IMR-90 (cell line): ENCODE measurements at regions not wholly inside any gene's neighbourhood (a gene's known extent, or its start where the extent isn't known, plus 50 kb on each side); places are given as distances from the start of the nearest gene placed in this dataset.

ENCODE experiments used
- ATAC-seq: fragments of 200-7000 bp; cut with Tn5 transposase; 2 replicates; pipeline ENCODE4 v1.9.1; 2020; ENCODE audit warnings: low read depth, mild to moderate bottlenecking, moderate library complexity
- BruUV-seq: library from RNA; stranded (reverse); fragments of 400-500 nt; replicated peaks from 2 replicates; lab custom pipeline; 2021; lab: Mats Ljungman, UMichigan
- CTCF ChIA-PET: fragments of 300-600 bp; formaldehyde crosslinking; extraction: SDS; loops from one replicate; lab custom pipeline; 2021; ENCODE audit warnings: antibody characterized with exemption; lab: Yijun Ruan, JAX
- POLR2A ChIA-PET: fragments of 300-600 bp; sonication (Branson Sonifier 250); formaldehyde crosslinking; loops from one replicate; lab custom pipeline; 2022; ENCODE audit warnings: antibody characterized with exemption; ENCODE audit not compliant: unreplicated experiment; lab: Charles Lee
- DNase-seq: peaks from one replicate; pipeline ENCODE4 v3.0.0; 2013
- H2AFZ ChIP-seq: replicated peaks from 2 replicates; pipeline ENCODE3; 2013; ENCODE audit warnings: low read length, mild to moderate bottlenecking; ENCODE audit not compliant: poor library complexity
- H2AK5ac ChIP-seq: 2 replicates; pipeline ENCODE4 v1.6.1; 2013; ENCODE audit warnings: low read depth, low read length, inconsistent platforms
- H2AK9ac ChIP-seq: replicated peaks from 2 replicates; pipeline ENCODE3; 2013; ENCODE audit warnings: mild to moderate bottlenecking, low read depth, low read length, moderate library complexity; ENCODE audit not compliant: poor library complexity
- H2BK120ac ChIP-seq: 2 replicates; pipeline ENCODE4 v1.6.1; 2013; ENCODE audit warnings: low read depth, low read length, inconsistent platforms
- H2BK15ac ChIP-seq: 3 replicates; pipeline ENCODE4 v1.6.1; 2013; ENCODE audit warnings: low read depth, low read length, inconsistent platforms
- H2BK20ac ChIP-seq: 2 replicates; pipeline ENCODE4 v1.6.1; 2013; ENCODE audit warnings: low read depth, mild to moderate bottlenecking, inconsistent platforms, low read length, moderate library complexity
- H2BK5ac ChIP-seq: 2 replicates; pipeline ENCODE4 v1.6.1; 2013; ENCODE audit warnings: mild to moderate bottlenecking, low read depth, low read length, inconsistent platforms; ENCODE audit not compliant: poor library complexity, severe bottlenecking
- H3K14ac ChIP-seq: replicated peaks from 2 replicates; pipeline ENCODE4 v1.6.1; 2013; ENCODE audit warnings: low read depth, low read length, inconsistent platforms
- H3K18ac ChIP-seq: 2 replicates; pipeline ENCODE4 v1.6.1; 2013; ENCODE audit warnings: low read depth, low read length, control low read depth
- H3K23ac ChIP-seq: 2 replicates; pipeline ENCODE4 v1.6.1; 2013; ENCODE audit warnings: low read depth, low read length, inconsistent platforms
- H3K27ac ChIP-seq: 2 replicates; pipeline ENCODE4 v1.5.1; 2013; ENCODE audit warnings: mild to moderate bottlenecking, control low read depth, low read length; ENCODE audit not compliant: insufficient read depth
- H3K27me3 ChIP-seq: 2 replicates; pipeline ENCODE4 v1.6.1; 2013; ENCODE audit warnings: low read length; ENCODE audit not compliant: control insufficient read depth, insufficient read depth
- H3K36me3 ChIP-seq: 2 replicates; pipeline ENCODE4 v1.6.1; 2013; ENCODE audit warnings: low read length, mixed read lengths; ENCODE audit not compliant: control insufficient read depth, insufficient read depth
- H3K4ac ChIP-seq: 2 replicates; pipeline ENCODE4 v1.6.1; 2013; ENCODE audit warnings: low read depth, low read length, inconsistent platforms
- H3K4me1 ChIP-seq: 2 replicates; pipeline ENCODE4 v1.6.1; 2013; ENCODE audit warnings: low read length, mixed read lengths; ENCODE audit not compliant: control insufficient read depth, insufficient read depth
- H3K4me2 ChIP-seq: 2 replicates; pipeline ENCODE4 v1.6.1; 2013; ENCODE audit warnings: low read depth, mild to moderate bottlenecking, control low read depth, low read length, moderate library complexity
- H3K4me3 ChIP-seq: 2 replicates; pipeline ENCODE4 v1.5.1; 2013; ENCODE audit warnings: low read depth, mild to moderate bottlenecking, control low read depth, low read length, moderate library complexity; ENCODE audit not compliant: insufficient read depth
- H3K56ac ChIP-seq: 2 replicates; pipeline ENCODE4 v1.6.1; 2013; ENCODE audit warnings: low read length, inconsistent platforms; ENCODE audit not compliant: insufficient read depth; ENCODE audit errors: extremely low read depth
- H3K79me1 ChIP-seq, 2 experiments: 2 replicates each; pipeline ENCODE4 v1.6.1; 2013; ENCODE audit warnings: low read length in 2 of 2, inconsistent platforms in 1 of 2, low read depth in 1 of 2
- H3K9ac ChIP-seq: 2 replicates; pipeline ENCODE4 v1.6.1; 2013; ENCODE audit warnings: low read depth, low read length, control low read depth
- H3K9me1 ChIP-seq: 2 replicates; pipeline ENCODE4 v1.6.1; 2013; ENCODE audit warnings: low read length, inconsistent platforms; ENCODE audit not compliant: insufficient read depth
- H3K9me3 ChIP-seq: 2 replicates; pipeline ENCODE4 v1.6.1; 2013; ENCODE audit warnings: low read length; ENCODE audit not compliant: control insufficient read depth, insufficient read depth
- H4K20me1 ChIP-seq: 2 replicates; pipeline ENCODE4 v1.6.1; 2013; ENCODE audit warnings: low read length, inconsistent platforms; ENCODE audit not compliant: insufficient read depth
- H4K5ac ChIP-seq: 2 replicates; pipeline ENCODE4 v1.6.1; 2013; ENCODE audit warnings: mild to moderate bottlenecking, low read depth, low read length, control low read depth
- H4K8ac ChIP-seq, 2 experiments: 2 replicates each; pipeline ENCODE4 v1.6.1; 2013; ENCODE audit warnings: low read depth in 2 of 2, low read length in 2 of 2, control low read depth in 1 of 2, inconsistent platforms in 1 of 2
- H4K91ac ChIP-seq: 2 replicates; pipeline ENCODE4 v1.6.1; 2013; ENCODE audit warnings: low read depth, low read length, inconsistent platforms; ENCODE audit not compliant: insufficient read depth
- BHLHE40 ChIP-seq: fragments of 150-350 bp; IDR thresholded peaks from 2 replicates; pipeline ENCODE4 v1.6.1; 2016; ENCODE audit warnings: mild to moderate bottlenecking, low read depth, low read length
- MAZ ChIP-seq: IDR thresholded peaks from 2 replicates; pipeline ENCODE4 v1.6.1; 2012; ENCODE audit warnings: low read depth, mild to moderate bottlenecking, low read length, improper control_type of control experiment, moderate library complexity, borderline replicate concordance
- NFE2L2 ChIP-seq: fragments of 150-350 bp; IDR thresholded peaks from 2 replicates; pipeline ENCODE4 v1.6.1; 2016; ENCODE audit warnings: low read depth, mild to moderate bottlenecking, low read length
- RCOR1 ChIP-seq: IDR thresholded peaks from 2 replicates; pipeline ENCODE4 v1.6.1; 2012; ENCODE audit warnings: mild to moderate bottlenecking, low read length, improper control_type of control experiment; ENCODE audit not compliant: insufficient replicate concordance
- SMC3 ChIP-seq: fragments of 150-350 bp; IDR thresholded peaks from 2 replicates; pipeline ENCODE4 v1.6.1; 2016; ENCODE audit warnings: low read depth, mild to moderate bottlenecking, antibody characterized with exemption, low read length, moderate library complexity
- WGBS, 2 experiments: methylation state at CpG; one replicate each; pipeline versions ENCODE4 v1.1.5 to v1.1.7; 2013; ENCODE audit warnings: missing lambda C conversion rate in 2 of 2; ENCODE audit not compliant: insufficient read length in 1 of 2; ENCODE audit errors: extremely low coverage in 2 of 2; 5-methylcytosine and 5-hydroxymethylcytosine counted together
- dilution Hi-C: fragments of 300-500 bp; cut with HindIII; formaldehyde crosslinking; loops from one replicate; pipeline ENCODE4 v1.14.3; 2018; ENCODE audit warnings: low sequenced_read_pairs; ENCODE audit not compliant: unreplicated experiment
- in situ Hi-C: fragments of 300-500 bp; cut with MboI; formaldehyde crosslinking; loops from 3 replicates; pipeline ENCODE4 v1.14.3; 2019; ENCODE audit warnings: low sequenced_read_pairs, inconsistent platforms, mixed read lengths
- intact Hi-C: fragments of 100-400 bp; cut with micrococcal nuclease; formaldehyde crosslinking; loops from 2 replicates; pipeline ENCODE4 v1.10.0; 2022
- TF ChIP-seq, protein P1 (sequence below): conservative IDR thresholded peaks from 2 replicates; pipeline ENCODE4 v1.5.1; 2012; ENCODE audit warnings: mild to moderate bottlenecking, low read depth, low read length, improper control_type of control experiment

DNA sequence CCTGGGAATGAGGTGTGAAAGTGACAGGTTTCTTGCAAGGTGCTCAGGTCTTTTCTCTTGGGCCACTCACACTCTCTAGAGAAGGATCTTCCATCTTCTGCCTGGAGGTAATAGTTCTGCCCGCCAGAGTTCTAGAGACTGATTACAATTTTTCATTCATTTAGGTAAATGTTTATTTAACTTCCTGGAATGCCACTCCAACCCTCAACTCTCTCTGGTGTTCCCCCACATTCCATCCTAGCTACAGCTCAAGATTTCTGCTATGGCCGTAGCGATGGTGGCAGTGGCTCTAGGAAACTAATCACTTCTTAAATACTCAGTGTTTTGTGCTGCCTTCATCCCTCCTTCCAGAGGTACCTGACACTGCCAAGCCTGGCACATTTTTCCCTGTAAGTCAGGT, 174.6 kb downstream of the WDR11 start:
- no peak for ATAC-seq
- no TSS peak for BruUV-seq

More for the DNA sequence above, 174.6 kb downstream of the WDR11 start:
- POLR2A ChIA-PET: no interaction called here
- H2AFZ ChIP-seq: no peak overlapping the region
- H3K9me3 ChIP-seq: peaks cover 11% of the 10 kb centered on the region
- no peak overlapping the region for H2AK5ac ChIP-seq
- CTCF ChIA-PET: no interaction called here
- H3K18ac ChIP-seq: no peak overlapping the region
- DNase-seq: no peak
- H2AK9ac ChIP-seq: no peak overlapping the region
- H3K9ac ChIP-seq: no peak overlapping the region
- intact Hi-C loops: no loop called here
- no peaks in the 10 kb centered on the region for H3K36me3 ChIP-seq
- dilution Hi-C loops: no loop called here
- H2BK20ac ChIP-seq: no peak overlapping the region
- no peak overlapping the region for H2BK15ac ChIP-seq
- H3K27me3 ChIP-seq: no peaks in the 10 kb centered on the region
- no peak overlapping the region for H4K5ac ChIP-seq
- H3K9me1 ChIP-seq: no peaks in the 10 kb centered on the region
- no peak overlapping the region for H3K14ac ChIP-seq
- 100% methylated on average over 1 of the region's 3 CpGs; no CpG with 5 or more reads in 1 of the 2 experiments for WGBS, 2 experiments
- no peak overlapping the region for H3K23ac ChIP-seq
- no peak overlapping the region for H4K91ac ChIP-seq
- H3K56ac ChIP-seq: no peak overlapping the region
- H2BK120ac ChIP-seq: no peak overlapping the region
- no peak overlapping the region for H4K8ac ChIP-seq
- no peak overlapping the region for H3K4me2 ChIP-seq
- H3K79me1 ChIP-seq: no peaks in the 10 kb centered on the region
- no peak for TF ChIP-seq NFE2L2
- no peak for TF ChIP-seq RCOR1
- no peak for TF ChIP-seq BHLHE40
- TF ChIP-seq, protein P1, sequence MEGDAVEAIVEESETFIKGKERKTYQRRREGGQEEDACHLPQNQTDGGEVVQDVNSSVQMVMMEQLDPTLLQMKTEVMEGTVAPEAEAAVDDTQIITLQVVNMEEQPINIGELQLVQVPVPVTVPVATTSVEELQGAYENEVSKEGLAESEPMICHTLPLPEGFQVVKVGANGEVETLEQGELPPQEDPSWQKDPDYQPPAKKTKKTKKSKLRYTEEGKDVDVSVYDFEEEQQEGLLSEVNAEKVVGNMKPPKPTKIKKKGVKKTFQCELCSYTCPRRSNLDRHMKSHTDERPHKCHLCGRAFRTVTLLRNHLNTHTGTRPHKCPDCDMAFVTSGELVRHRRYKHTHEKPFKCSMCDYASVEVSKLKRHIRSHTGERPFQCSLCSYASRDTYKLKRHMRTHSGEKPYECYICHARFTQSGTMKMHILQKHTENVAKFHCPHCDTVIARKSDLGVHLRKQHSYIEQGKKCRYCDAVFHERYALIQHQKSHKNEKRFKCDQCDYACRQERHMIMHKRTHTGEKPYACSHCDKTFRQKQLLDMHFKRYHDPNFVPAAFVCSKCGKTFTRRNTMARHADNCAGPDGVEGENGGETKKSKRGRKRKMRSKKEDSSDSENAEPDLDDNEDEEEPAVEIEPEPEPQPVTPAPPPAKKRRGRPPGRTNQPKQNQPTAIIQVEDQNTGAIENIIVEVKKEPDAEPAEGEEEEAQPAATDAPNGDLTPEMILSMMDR: no peak
- no peak for TF ChIP-seq MAZ
- TF ChIP-seq SMC3: no peak
- H3K27ac ChIP-seq: no peak overlapping the region
- no peaks in the 10 kb centered on the region for H3K4me1 ChIP-seq
- no peaks in the 10 kb centered on the region for H4K20me1 ChIP-seq
- no peak overlapping the region for H3K4ac ChIP-seq
- in situ Hi-C loops: no loop called here
- H2BK5ac ChIP-seq: no peak overlapping the region
- no peak overlapping the region for H3K4me3 ChIP-seq
